ENCODE measurements at regions not wholly inside any gene's neighbourhood (a gene's known extent, or its start where the extent isn't known, plus 50 kb on each side); places are given as distances from the start of the nearest gene placed in this dataset.

GRCh38 chr1:189681252-189681919 lies 796.3 kb downstream of the BRINP3 start:
- Histone ChIP-seq H3K36me3 (ENCODE audit: insufficient read depth) (no peaks in the 10 kb centered on the region), H2AFZ (no peak overlapping the region), H3K27ac (ENCODE audit: low read depth) (no peak overlapping the region), H3K4me3 (no peak overlapping the region), H3K79me2 (replicated peaks; ENCODE audit: insufficient read depth) (no peaks in the 10 kb centered on the region), H3K27me3 (ENCODE audit: insufficient read depth) (no peaks in the 10 kb centered on the region), H4K20me1 (replicated peaks; ENCODE audit: insufficient read depth) (no peaks in the 10 kb centered on the region), H3F3A (replicated peaks; ENCODE audit: low read depth) (no peaks in the 10 kb centered on the region), H3K4me2 (no peak overlapping the region), H3K9me2 (ENCODE audit: insufficient read depth) (no peaks in the 10 kb centered on the region), H3K4me1 (ENCODE audit: insufficient read depth) (no peaks in the 10 kb centered on the region)
- ATAC-seq, result no peak
- Mint-ChIP-seq H3K4me1 (no peaks in the 10 kb centered on the region), H3K27ac (no peak overlapping the region; the same call in 1 of the 2 replicates), H3K36me3 (ENCODE audit: low read depth) (no peaks in the 10 kb centered on the region), H3K9me3 (no peaks in the 10 kb centered on the region), H3K4me3 (no peak overlapping the region), H3K27me3 (ENCODE audit: insufficient read depth, low read depth, poor library complexity) (no peaks in the 10 kb centered on the region)
- TF ChIP-seq EZH2phosphoT487 (IDR thresholded peaks at IDR 0.05; ENCODE audit: unreplicated experiment), result no peak
- TF ChIP-seq, protein P1, sequence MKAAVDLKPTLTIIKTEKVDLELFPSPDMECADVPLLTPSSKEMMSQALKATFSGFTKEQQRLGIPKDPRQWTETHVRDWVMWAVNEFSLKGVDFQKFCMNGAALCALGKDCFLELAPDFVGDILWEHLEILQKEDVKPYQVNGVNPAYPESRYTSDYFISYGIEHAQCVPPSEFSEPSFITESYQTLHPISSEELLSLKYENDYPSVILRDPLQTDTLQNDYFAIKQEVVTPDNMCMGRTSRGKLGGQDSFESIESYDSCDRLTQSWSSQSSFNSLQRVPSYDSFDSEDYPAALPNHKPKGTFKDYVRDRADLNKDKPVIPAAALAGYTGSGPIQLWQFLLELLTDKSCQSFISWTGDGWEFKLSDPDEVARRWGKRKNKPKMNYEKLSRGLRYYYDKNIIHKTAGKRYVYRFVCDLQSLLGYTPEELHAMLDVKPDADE (IDR thresholded peaks at IDR 0.05), result no peak
- TF ChIP-seq, protein P2, sequence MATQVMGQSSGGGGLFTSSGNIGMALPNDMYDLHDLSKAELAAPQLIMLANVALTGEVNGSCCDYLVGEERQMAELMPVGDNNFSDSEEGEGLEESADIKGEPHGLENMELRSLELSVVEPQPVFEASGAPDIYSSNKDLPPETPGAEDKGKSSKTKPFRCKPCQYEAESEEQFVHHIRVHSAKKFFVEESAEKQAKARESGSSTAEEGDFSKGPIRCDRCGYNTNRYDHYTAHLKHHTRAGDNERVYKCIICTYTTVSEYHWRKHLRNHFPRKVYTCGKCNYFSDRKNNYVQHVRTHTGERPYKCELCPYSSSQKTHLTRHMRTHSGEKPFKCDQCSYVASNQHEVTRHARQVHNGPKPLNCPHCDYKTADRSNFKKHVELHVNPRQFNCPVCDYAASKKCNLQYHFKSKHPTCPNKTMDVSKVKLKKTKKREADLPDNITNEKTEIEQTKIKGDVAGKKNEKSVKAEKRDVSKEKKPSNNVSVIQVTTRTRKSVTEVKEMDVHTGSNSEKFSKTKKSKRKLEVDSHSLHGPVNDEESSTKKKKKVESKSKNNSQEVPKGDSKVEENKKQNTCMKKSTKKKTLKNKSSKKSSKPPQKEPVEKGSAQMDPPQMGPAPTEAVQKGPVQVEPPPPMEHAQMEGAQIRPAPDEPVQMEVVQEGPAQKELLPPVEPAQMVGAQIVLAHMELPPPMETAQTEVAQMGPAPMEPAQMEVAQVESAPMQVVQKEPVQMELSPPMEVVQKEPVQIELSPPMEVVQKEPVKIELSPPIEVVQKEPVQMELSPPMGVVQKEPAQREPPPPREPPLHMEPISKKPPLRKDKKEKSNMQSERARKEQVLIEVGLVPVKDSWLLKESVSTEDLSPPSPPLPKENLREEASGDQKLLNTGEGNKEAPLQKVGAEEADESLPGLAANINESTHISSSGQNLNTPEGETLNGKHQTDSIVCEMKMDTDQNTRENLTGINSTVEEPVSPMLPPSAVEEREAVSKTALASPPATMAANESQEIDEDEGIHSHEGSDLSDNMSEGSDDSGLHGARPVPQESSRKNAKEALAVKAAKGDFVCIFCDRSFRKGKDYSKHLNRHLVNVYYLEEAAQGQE (IDR thresholded peaks at IDR 0.05; ENCODE audit: unreplicated experiment), result no peak
- TF ChIP-seq EZH2 (IDR thresholded peaks at IDR 0.05; ENCODE audit: low read depth, unreplicated experiment), result no peak
- TF ChIP-seq, protein P3, sequence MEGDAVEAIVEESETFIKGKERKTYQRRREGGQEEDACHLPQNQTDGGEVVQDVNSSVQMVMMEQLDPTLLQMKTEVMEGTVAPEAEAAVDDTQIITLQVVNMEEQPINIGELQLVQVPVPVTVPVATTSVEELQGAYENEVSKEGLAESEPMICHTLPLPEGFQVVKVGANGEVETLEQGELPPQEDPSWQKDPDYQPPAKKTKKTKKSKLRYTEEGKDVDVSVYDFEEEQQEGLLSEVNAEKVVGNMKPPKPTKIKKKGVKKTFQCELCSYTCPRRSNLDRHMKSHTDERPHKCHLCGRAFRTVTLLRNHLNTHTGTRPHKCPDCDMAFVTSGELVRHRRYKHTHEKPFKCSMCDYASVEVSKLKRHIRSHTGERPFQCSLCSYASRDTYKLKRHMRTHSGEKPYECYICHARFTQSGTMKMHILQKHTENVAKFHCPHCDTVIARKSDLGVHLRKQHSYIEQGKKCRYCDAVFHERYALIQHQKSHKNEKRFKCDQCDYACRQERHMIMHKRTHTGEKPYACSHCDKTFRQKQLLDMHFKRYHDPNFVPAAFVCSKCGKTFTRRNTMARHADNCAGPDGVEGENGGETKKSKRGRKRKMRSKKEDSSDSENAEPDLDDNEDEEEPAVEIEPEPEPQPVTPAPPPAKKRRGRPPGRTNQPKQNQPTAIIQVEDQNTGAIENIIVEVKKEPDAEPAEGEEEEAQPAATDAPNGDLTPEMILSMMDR (conservative IDR thresholded peaks at IDR 0.05; ENCODE audit: low read depth in 2 of 2), result no peak
- TF ChIP-seq STAT1 (IDR thresholded peaks at IDR 0.05; ENCODE audit: unreplicated experiment), result no peak
- no peak for TF ChIP-seq ZNF331 (CRISPR knock-in tag; IDR thresholded peaks at IDR 0.05; ENCODE audit: low read depth)
- no peak for TF ChIP-seq ZNF462 (CRISPR knock-in tag; IDR thresholded peaks at IDR 0.05)
- no peak for TF ChIP-seq NANOG (IDR thresholded peaks at IDR 0.05; ENCODE audit: borderline replicate concordance)
- TF ChIP-seq ZNF114 (CRISPR knock-in tag; IDR thresholded peaks at IDR 0.05), result no peak
- TF ChIP-seq JUNB (IDR thresholded peaks at IDR 0.05; ENCODE audit: unreplicated experiment), result no peak
- no peak for TF ChIP-seq CREB1 (CRISPR knock-in tag; IDR thresholded peaks at IDR 0.05; ENCODE audit: low read depth)
- TF ChIP-seq POLR2AphosphoS5 (IDR thresholded peaks at IDR 0.05; ENCODE audit: low read depth), result no peak
- DNase-seq (ENCODE audit: low spot score), result no peak

Measured in GM23338 (cell line).